AG09319 (cell line): ENCODE measurements at regions not wholly inside any gene's neighbourhood (a gene's known extent, or its start where the extent isn't known, plus 50 kb on each side); places are given as distances from the start of the nearest gene placed in this dataset.

ENCODE experiments used
- DNase-seq: peaks from one replicate; pipeline ENCODE4 v3.0.0-alpha.2; 2010; ENCODE audit warnings: low read depth; ENCODE audit errors: extremely low read depth
- CTCF ChIP-seq: IDR thresholded peaks from 2 replicates; pipeline ENCODE4 v1.5.1; 2011; ENCODE audit warnings: low read depth, mild to moderate bottlenecking, inconsistent platforms, low read length, moderate library complexity

GRCh38 chr3:31014317-31015040 is 120.0 kb upstream of the GADL1 start:
- no peak for DNase-seq
- no peak for TF ChIP-seq CTCF

- no peak for DNase-seq
- no peak for TF ChIP-seq CTCF
Observed at GRCh38 chr3:31016196-31016595, 121.7 kb upstream of the GADL1 start.

- no peak for TF ChIP-seq CTCF
Observed at GRCh38 chr3:31022716-31023115, 128.3 kb upstream of the GADL1 start.

GRCh38 chr3:31025541-31025940 is 131.1 kb upstream of the GADL1 start:
- no peak for TF ChIP-seq CTCF
- no peak for DNase-seq

More at GRCh38 chr3:31022716-31023115, 128.3 kb upstream of the GADL1 start:
- DNase-seq = no peak

- no peak for TF ChIP-seq CTCF
- no peak for DNase-seq
Observed at GRCh38 chr3:31027191-31027761, 132.8 kb upstream of the GADL1 start.

- TF ChIP-seq CTCF = no peak
- no peak for DNase-seq
Observed at GRCh38 chr3:31027914-31028313, 133.5 kb upstream of the GADL1 start.

- no peak for TF ChIP-seq CTCF
- no peak for DNase-seq
Observed at GRCh38 chr3:31028766-31029165, 134.3 kb upstream of the GADL1 start.
